ENCODE measurements at regions not wholly inside any gene's neighbourhood (a gene's known extent, or its start where the extent isn't known, plus 50 kb on each side); places are given as distances from the start of the nearest gene placed in this dataset.

DNA sequence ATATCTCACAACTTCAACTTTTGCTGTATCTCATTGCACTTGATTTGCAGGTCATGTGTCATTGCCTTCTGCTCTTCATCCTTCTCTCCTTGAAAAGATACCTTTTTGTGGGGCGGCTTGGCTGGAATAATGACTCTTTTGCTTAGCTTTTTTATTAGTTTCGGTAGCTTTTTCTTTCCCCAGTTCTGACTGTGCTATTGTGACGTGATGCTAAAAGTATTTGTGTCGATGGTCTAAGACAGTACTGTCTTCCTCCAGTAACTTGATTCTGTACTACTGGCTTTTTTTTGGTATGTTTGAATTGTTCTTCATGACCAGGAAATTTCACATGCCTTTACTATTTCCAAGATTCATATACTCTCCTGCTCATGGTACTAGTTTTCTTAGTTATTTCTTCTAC, 63.1 kb downstream of the SLITRK1 start:
- TF ChIP-seq, protein P1, sequence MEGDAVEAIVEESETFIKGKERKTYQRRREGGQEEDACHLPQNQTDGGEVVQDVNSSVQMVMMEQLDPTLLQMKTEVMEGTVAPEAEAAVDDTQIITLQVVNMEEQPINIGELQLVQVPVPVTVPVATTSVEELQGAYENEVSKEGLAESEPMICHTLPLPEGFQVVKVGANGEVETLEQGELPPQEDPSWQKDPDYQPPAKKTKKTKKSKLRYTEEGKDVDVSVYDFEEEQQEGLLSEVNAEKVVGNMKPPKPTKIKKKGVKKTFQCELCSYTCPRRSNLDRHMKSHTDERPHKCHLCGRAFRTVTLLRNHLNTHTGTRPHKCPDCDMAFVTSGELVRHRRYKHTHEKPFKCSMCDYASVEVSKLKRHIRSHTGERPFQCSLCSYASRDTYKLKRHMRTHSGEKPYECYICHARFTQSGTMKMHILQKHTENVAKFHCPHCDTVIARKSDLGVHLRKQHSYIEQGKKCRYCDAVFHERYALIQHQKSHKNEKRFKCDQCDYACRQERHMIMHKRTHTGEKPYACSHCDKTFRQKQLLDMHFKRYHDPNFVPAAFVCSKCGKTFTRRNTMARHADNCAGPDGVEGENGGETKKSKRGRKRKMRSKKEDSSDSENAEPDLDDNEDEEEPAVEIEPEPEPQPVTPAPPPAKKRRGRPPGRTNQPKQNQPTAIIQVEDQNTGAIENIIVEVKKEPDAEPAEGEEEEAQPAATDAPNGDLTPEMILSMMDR (IDR thresholded peaks at IDR 0.05; ENCODE audit: poor library complexity, severe bottlenecking): no peak
- TF ChIP-seq EZH2 (IDR thresholded peaks at IDR 0.05; ENCODE audit: borderline replicate concordance, insufficient read depth, low read length, poor library complexity, severe bottlenecking): no peak
- no peak for TF ChIP-seq RAD21 (conservative IDR thresholded peaks at IDR 0.05)
- no peak for TF ChIP-seq EP300 (conservative IDR thresholded peaks at IDR 0.05; ENCODE audit: poor library complexity, severe bottlenecking)
- TF ChIP-seq, protein P2, sequence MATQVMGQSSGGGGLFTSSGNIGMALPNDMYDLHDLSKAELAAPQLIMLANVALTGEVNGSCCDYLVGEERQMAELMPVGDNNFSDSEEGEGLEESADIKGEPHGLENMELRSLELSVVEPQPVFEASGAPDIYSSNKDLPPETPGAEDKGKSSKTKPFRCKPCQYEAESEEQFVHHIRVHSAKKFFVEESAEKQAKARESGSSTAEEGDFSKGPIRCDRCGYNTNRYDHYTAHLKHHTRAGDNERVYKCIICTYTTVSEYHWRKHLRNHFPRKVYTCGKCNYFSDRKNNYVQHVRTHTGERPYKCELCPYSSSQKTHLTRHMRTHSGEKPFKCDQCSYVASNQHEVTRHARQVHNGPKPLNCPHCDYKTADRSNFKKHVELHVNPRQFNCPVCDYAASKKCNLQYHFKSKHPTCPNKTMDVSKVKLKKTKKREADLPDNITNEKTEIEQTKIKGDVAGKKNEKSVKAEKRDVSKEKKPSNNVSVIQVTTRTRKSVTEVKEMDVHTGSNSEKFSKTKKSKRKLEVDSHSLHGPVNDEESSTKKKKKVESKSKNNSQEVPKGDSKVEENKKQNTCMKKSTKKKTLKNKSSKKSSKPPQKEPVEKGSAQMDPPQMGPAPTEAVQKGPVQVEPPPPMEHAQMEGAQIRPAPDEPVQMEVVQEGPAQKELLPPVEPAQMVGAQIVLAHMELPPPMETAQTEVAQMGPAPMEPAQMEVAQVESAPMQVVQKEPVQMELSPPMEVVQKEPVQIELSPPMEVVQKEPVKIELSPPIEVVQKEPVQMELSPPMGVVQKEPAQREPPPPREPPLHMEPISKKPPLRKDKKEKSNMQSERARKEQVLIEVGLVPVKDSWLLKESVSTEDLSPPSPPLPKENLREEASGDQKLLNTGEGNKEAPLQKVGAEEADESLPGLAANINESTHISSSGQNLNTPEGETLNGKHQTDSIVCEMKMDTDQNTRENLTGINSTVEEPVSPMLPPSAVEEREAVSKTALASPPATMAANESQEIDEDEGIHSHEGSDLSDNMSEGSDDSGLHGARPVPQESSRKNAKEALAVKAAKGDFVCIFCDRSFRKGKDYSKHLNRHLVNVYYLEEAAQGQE (IDR thresholded peaks at IDR 0.05; ENCODE audit: borderline replicate concordance): no peak
